ENCODE measurements at regions not wholly inside any gene's neighbourhood (a gene's known extent, or its start where the extent isn't known, plus 50 kb on each side); places are given as distances from the start of the nearest gene placed in this dataset.

DNA sequence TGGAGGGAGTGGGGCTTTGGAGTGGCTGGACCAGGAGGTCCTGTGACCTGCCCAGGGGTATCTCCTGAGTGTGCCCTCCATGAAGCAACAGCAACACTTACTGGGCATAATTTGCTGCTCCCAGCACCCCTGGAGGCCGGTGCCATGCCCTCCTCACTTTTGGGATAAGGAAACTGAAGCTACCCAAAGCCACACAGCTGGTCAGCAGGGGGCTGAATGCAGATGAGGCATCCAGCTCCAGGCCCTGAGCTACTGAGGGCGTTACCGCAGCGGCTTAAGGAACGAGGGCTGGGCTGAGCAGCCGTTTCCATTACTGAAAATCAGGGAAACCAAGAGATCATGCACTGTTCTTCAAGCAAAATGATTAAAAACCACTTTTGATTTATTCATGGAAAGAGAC, 408.9 kb downstream of the GLRX3 start:
- ATAC-seq, result no peak

DNA sequence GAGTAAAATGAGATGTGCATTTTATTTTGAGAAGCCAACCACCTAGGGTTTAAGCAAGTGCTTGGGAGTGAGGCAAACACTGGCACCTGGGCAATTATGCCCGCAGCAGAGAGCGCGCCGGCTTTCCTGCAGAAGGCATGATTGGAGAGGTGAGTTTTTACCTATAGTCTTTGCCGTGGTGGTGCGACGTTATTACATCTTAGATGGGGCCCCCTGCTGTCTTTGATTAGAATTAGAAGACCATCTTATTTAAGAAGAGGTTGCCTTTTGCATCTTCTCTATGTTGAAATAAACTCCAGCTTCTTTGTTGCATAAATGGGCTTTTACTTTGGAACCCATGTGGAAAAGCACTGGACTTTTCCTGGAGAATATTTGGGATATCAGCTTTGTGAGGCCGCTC, 409.5 kb downstream of the GLRX3 start:
- FAIRE-seq (no peak), ATAC-seq (no peak), DNase-seq (ENCODE audit: low read depth in 1 of 2, low spot score in 1 of 2) (no peak)
- H3K27ac ChIP-seq, result no peak overlapping the region
- 21% methylated on average over 8 of the region's 8 CpGs for WGBS (ENCODE audit: missing lambda C conversion rate)
- H3K4me2 ChIP-seq, result no peak overlapping the region
- no peak overlapping the region for H3K4me3 ChIP-seq
- H3K9me3 ChIP-seq, result no peaks in the 10 kb centered on the region
- CTCF ChIA-PET, result no interaction called here
- POLR2A ChIA-PET, result no interaction called here
- TF ChIP-seq TFCP2L1 (CRISPR knock-in tag; IDR thresholded peaks at IDR 0.05) (no peak), RCOR1 (IDR thresholded peaks at IDR 0.05; ENCODE audit: low read depth, low read length) (no peak), EP300 (IDR thresholded peaks at IDR 0.05) (no peak), ZNF302 (CRISPR knock-in tag; IDR thresholded peaks at IDR 0.05) (no peak), USF2 (IDR thresholded peaks at IDR 0.05) (no peak), MYC (IDR thresholded peaks at IDR 0.05; ENCODE audit: borderline replicate concordance, low read length) (no peak), EHMT2 (IDR thresholded peaks at IDR 0.05; ENCODE audit: low read depth) (no peak), POLR2A (IDR thresholded peaks at IDR 0.05; ENCODE audit: low read length) (no peak), POLR2AphosphoS2 (conservative IDR thresholded peaks at IDR 0.05; ENCODE audit: low read length) (no peak), ZSCAN20 (CRISPR knock-in tag; IDR thresholded peaks at IDR 0.05) (no peak), CHD2 (IDR thresholded peaks at IDR 0.05; ENCODE audit: low read length, partially characterized antibody) (no peak), CBX2 (IDR thresholded peaks at IDR 0.05; ENCODE audit: borderline replicate concordance, low read depth) (no peak), JUNB (IDR thresholded peaks at IDR 0.05) (no peak), ESRRA (IDR thresholded peaks at IDR 0.05; ENCODE audit: borderline replicate concordance, low read length) (no peak), FOSL2 (IDR thresholded peaks at IDR 0.05) (no peak), FOSL2 (CRISPR knock-in tag; IDR thresholded peaks at IDR 0.05) (no peak), FOXS1 (CRISPR knock-in tag; IDR thresholded peaks at IDR 0.05) (no peak), NPAS2 (CRISPR knock-in tag; IDR thresholded peaks at IDR 0.05; ENCODE audit: borderline replicate concordance) (no peak), RAD21 (conservative IDR thresholded peaks at IDR 0.05 in 1 of 2, IDR thresholded peaks at IDR 0.05 in 1 of 2) (no peak), FOSB (CRISPR knock-in tag; IDR thresholded peaks at IDR 0.05) (no peak)
- TF ChIP-seq, protein P1, sequence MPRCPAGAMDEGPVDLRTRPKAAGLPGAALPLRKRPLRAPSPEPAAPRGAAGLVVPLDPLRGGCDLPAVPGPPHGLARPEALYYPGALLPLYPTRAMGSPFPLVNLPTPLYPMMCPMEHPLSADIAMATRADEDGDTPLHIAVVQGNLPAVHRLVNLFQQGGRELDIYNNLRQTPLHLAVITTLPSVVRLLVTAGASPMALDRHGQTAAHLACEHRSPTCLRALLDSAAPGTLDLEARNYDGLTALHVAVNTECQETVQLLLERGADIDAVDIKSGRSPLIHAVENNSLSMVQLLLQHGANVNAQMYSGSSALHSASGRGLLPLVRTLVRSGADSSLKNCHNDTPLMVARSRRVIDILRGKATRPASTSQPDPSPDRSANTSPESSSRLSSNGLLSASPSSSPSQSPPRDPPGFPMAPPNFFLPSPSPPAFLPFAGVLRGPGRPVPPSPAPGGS (IDR thresholded peaks at IDR 0.05), result no peak
- no peaks in the 10 kb centered on the region for H3K4me1 ChIP-seq

More for the DNA sequence above, 408.9 kb downstream of the GLRX3 start:
- no peaks in the 10 kb centered on the region for H3K9me3 ChIP-seq
- no peak overlapping the region for H3K27ac ChIP-seq
- H3K4me3 ChIP-seq, result no peak overlapping the region
- 4% methylated on average over 6 of the region's 6 CpGs for WGBS (ENCODE audit: missing lambda C conversion rate)
- ChIA-PET POLR2A (no interaction called here), CTCF (no interaction called here)
- FAIRE-seq, result no peak
- no peak for TF ChIP-seq HDAC2 (IDR thresholded peaks at IDR 0.05)
- TF ChIP-seq TP53 (CRISPR knock-in tag; IDR thresholded peaks at IDR 0.05), result no peak
- no peak for TF ChIP-seq EP300 (IDR thresholded peaks at IDR 0.05)
- TF ChIP-seq HOXA7 (CRISPR knock-in tag; IDR thresholded peaks at IDR 0.05), result no peak
- TF ChIP-seq ZNF302 (CRISPR knock-in tag; IDR thresholded peaks at IDR 0.05), result no peak
- no peak for TF ChIP-seq CHD2 (IDR thresholded peaks at IDR 0.05; ENCODE audit: low read length, partially characterized antibody)
- TF ChIP-seq E2F6 (IDR thresholded peaks at IDR 0.05; ENCODE audit: borderline replicate concordance, low read depth), result no peak
- no peak for TF ChIP-seq EHF (CRISPR knock-in tag; IDR thresholded peaks at IDR 0.05)
- TF ChIP-seq SREBF2 (IDR thresholded peaks at IDR 0.05), result no peak
- H3K4me2 ChIP-seq, result no peak overlapping the region
- no peaks in the 10 kb centered on the region for H3K4me1 ChIP-seq
- DNase-seq (ENCODE audit: low read depth in 1 of 2, low spot score in 1 of 2), result no peak

All from A549 (cell line).